HUES6 (cell line): ENCODE measurements at regions not wholly inside any gene's neighbourhood (a gene's known extent, or its start where the extent isn't known, plus 50 kb on each side); places are given as distances from the start of the nearest gene placed in this dataset.

ENCODE experiments used
- H3K27ac ChIP-seq: 2 replicates; pipeline ENCODE4 v1.7.0; 2013; ENCODE audit warnings: low read depth, mild to moderate bottlenecking, low read length, inconsistent platforms
- H3K27me3 ChIP-seq: 2 replicates; pipeline ENCODE4 v1.6.1; 2013; ENCODE audit warnings: low read length; ENCODE audit not compliant: control insufficient read depth, insufficient read depth
- H3K36me3 ChIP-seq: 2 replicates; pipeline ENCODE4 v1.6.1; 2013; ENCODE audit warnings: low read length; ENCODE audit not compliant: control insufficient read depth, insufficient read depth
- H3K4me1 ChIP-seq: 2 replicates; pipeline ENCODE4 v1.6.1; 2013; ENCODE audit warnings: low read length; ENCODE audit not compliant: control insufficient read depth, insufficient read depth
- H3K4me3 ChIP-seq: 2 replicates; pipeline ENCODE4 v1.5.1; 2013; ENCODE audit warnings: low read depth, low read length
- H3K9ac ChIP-seq: one replicate; pipeline ENCODE4 v1.6.1; 2013; ENCODE audit warnings: mild to moderate bottlenecking, low read length
- H3K9me3 ChIP-seq: 2 replicates; pipeline ENCODE4 v1.6.1; 2013; ENCODE audit warnings: low read depth, low read length; ENCODE audit not compliant: control insufficient read depth, insufficient read depth

DNA sequence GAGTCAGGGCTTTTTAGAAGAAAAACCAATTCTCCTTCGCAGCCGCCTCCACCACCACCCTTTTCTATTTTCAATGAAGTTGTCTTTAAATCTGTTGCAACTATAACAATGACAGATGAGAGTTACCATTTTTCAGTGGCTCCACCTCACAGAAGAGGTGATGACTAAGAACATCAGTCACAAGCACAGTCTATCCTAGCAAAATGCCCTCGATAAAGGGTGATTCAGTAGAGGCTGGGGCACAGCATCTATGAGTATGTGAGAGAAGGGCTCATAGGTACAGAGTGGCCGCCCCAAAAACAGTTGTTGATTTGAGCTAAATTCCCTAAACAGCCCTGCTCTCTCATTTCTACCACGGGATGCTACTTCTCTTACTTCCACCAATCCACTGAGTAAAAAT is 310.8 kb upstream of the MGAT5 start:
- H3K4me1 ChIP-seq, result no peaks in the 10 kb centered on the region
- no peak overlapping the region for H3K4me3 ChIP-seq
- no peaks in the 10 kb centered on the region for H3K27me3 ChIP-seq
- no peaks in the 10 kb centered on the region for H3K9me3 ChIP-seq
- H3K27ac ChIP-seq, result no peak overlapping the region
- no peak overlapping the region for H3K9ac ChIP-seq
- no peaks in the 10 kb centered on the region for H3K36me3 ChIP-seq

DNA sequence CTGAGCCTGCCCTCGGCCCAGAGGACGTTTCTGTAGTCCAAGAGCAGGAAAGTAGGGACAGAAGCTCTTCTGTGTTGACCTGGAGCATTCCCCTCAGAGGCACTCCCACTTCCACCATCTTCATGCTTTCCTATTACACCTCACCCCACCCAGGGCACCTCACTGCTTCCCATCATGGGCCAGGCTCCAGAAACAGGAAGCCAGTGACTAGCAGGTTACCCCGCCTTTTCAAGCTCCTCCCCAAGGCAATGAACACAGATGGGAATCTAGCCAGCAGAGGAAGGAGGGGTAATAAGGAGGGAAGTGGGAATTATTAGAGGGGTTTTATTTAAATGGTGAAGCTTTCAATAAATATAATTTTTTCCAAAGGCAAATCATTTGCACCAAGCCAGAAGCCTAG is 308.8 kb upstream of the MGAT5 start:
- Histone ChIP-seq H3K27me3 (no peaks in the 10 kb centered on the region), H3K27ac (no peak overlapping the region), H3K4me3 (no peak overlapping the region), H3K36me3 (no peaks in the 10 kb centered on the region), H3K4me1 (no peaks in the 10 kb centered on the region), H3K9me3 (no peaks in the 10 kb centered on the region), H3K9ac (no peak overlapping the region)

- H3K27ac ChIP-seq, result no peak overlapping the region
- H3K9ac ChIP-seq, result no peak overlapping the region
- H3K27me3 ChIP-seq, result no peaks in the 10 kb centered on the region
- H3K4me3 ChIP-seq, result no peak overlapping the region
- no peaks in the 10 kb centered on the region for H3K36me3 ChIP-seq
- H3K4me1 ChIP-seq, result no peaks in the 10 kb centered on the region
- no peaks in the 10 kb centered on the region for H3K9me3 ChIP-seq
Observed at GRCh38 chr2:133947057-133947456, 306.8 kb upstream of the MGAT5 start.

DNA sequence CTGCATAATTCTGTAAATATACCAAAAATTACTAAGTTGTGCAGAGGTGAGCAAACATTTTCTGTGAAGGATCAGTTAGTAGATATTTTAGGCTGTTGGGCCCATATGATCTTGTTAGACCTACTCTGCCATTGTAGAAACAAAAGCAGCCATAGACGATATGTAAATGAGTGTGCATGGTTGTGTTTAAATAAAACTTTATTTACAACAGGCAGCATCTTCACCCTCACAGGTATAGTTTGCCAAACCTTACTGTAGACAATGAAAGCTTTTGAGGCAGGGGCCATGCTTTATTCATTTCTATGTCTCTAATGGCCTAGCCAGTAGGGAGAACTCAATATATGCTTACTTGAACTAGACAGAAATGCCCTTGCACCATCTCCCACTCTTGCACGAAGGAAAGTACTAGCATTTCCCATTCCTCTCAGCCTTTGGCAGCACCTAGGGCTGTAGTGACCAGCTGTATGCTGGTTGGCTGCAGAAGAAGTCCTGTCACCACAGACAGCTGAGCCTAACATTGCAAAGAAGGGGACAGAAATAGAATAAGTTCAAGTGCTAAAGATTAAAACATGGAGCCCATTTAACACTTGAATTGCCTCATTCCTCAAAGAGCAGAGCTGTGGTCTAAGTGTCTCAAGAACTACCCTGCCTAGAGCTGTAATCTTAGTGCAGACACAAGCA is 305.1 kb upstream of the MGAT5 start:
- H3K27me3 ChIP-seq, result no peaks in the 10 kb centered on the region
- no peaks in the 10 kb centered on the region for H3K36me3 ChIP-seq
- H3K27ac ChIP-seq, result no peak overlapping the region
- no peaks in the 10 kb centered on the region for H3K9me3 ChIP-seq
- H3K4me3 ChIP-seq, result no peak overlapping the region
- H3K9ac ChIP-seq, result no peak overlapping the region
- H3K4me1 ChIP-seq, result no peaks in the 10 kb centered on the region

- Histone ChIP-seq H3K36me3 (no peaks in the 10 kb centered on the region), H3K4me3 (no peak overlapping the region), H3K4me1 (no peaks in the 10 kb centered on the region), H3K9ac (no peak overlapping the region), H3K27ac (no peak overlapping the region), H3K27me3 (no peaks in the 10 kb centered on the region), H3K9me3 (no peaks in the 10 kb centered on the region)
Observed at GRCh38 chr2:133949595-133949994, 304.3 kb upstream of the MGAT5 start.

DNA sequence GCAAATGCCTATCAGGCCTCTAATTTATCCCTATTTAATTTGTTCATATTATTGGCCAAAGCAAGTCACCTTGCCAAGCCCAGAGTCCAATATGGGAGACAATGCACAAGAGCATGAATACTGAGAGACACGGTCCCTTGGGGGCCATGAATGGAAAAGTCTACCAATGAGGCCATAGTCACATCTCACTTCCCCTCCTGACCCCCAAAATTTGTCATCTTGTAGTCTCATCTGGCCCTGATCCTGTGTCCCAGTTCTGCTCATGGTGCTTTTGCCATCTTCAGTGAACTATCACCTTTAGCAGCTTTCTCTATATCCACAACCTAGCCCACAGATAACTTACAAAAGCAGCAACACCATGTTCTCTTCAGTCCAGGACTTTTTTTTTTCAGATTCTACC is 302.7 kb upstream of the MGAT5 start:
- H3K9ac ChIP-seq, result no peak overlapping the region
- no peak overlapping the region for H3K27ac ChIP-seq
- no peaks in the 10 kb centered on the region for H3K27me3 ChIP-seq
- H3K36me3 ChIP-seq, result no peaks in the 10 kb centered on the region
- H3K4me1 ChIP-seq, result no peaks in the 10 kb centered on the region
- H3K4me3 ChIP-seq, result no peak overlapping the region
- no peaks in the 10 kb centered on the region for H3K9me3 ChIP-seq

DNA sequence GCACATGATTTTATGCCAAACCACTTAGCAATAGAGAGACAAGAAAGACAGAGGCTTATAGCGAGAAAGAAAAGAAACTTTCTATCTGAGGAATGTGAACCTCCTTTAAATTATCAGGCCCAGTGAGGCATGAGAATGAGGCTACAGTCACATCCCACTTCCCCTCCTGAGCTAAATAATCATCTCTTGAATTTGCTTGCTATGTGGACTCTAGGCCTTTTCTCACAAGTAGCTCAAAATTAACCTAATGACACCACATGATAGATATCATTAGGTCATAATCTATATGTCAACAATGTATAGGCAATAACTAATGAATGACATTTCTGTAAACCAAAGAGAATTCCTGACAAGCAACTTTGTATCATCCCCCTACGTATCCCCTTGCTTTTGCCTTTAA is 301.5 kb upstream of the MGAT5 start:
- Histone ChIP-seq H3K27me3 (no peaks in the 10 kb centered on the region), H3K4me1 (no peaks in the 10 kb centered on the region), H3K36me3 (no peaks in the 10 kb centered on the region), H3K9me3 (no peaks in the 10 kb centered on the region), H3K27ac (no peak overlapping the region), H3K4me3 (no peak overlapping the region), H3K9ac (no peak overlapping the region)

DNA sequence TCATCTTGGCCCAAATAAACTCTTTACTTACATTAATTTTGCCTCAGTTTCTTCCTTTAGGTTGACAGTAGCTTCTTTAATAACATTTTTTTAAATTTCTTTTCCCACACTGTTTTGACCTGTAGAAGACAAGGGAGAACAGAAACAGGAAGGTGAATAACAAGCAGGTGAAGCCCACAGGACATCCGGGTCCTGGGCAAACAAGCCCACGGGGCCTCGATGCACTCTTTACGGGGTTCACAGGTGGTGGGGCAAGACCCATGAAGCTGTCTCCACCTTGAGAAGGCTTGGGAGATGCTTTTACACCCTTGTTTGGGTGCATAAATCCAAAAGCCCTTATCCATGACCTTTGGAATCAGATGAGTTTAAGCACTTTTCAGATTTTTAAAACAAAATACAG is 301.0 kb upstream of the MGAT5 start:
- no peaks in the 10 kb centered on the region for H3K36me3 ChIP-seq
- no peak overlapping the region for H3K27ac ChIP-seq
- H3K9me3 ChIP-seq, result no peaks in the 10 kb centered on the region
- no peak overlapping the region for H3K4me3 ChIP-seq
- H3K9ac ChIP-seq, result no peak overlapping the region
- no peaks in the 10 kb centered on the region for H3K4me1 ChIP-seq
- H3K27me3 ChIP-seq, result no peaks in the 10 kb centered on the region

- Histone ChIP-seq H3K9me3 (no peaks in the 10 kb centered on the region), H3K27me3 (no peaks in the 10 kb centered on the region), H3K36me3 (no peaks in the 10 kb centered on the region), H3K9ac (no peak overlapping the region), H3K4me3 (no peak overlapping the region), H3K27ac (no peak overlapping the region), H3K4me1 (no peaks in the 10 kb centered on the region)
Observed at GRCh38 chr2:133953524-133953923, 300.3 kb upstream of the MGAT5 start.

GRCh38 chr2:133954636-133955035 is 299.2 kb upstream of the MGAT5 start:
- H3K4me3 ChIP-seq, result no peak overlapping the region
- H3K4me1 ChIP-seq, result no peaks in the 10 kb centered on the region
- no peaks in the 10 kb centered on the region for H3K9me3 ChIP-seq
- no peak overlapping the region for H3K9ac ChIP-seq
- H3K27me3 ChIP-seq, result no peaks in the 10 kb centered on the region
- H3K36me3 ChIP-seq, result no peaks in the 10 kb centered on the region
- H3K27ac ChIP-seq, result no peak overlapping the region

GRCh38 chr2:133955169-133955568 is 298.7 kb upstream of the MGAT5 start:
- no peaks in the 10 kb centered on the region for H3K36me3 ChIP-seq
- no peak overlapping the region for H3K4me3 ChIP-seq
- H3K27me3 ChIP-seq, result no peaks in the 10 kb centered on the region
- H3K9ac ChIP-seq, result no peak overlapping the region
- H3K27ac ChIP-seq, result no peak overlapping the region
- H3K4me1 ChIP-seq, result no peaks in the 10 kb centered on the region
- no peaks in the 10 kb centered on the region for H3K9me3 ChIP-seq
